ENCODE measurements at regions not wholly inside any gene's neighbourhood (a gene's known extent, or its start where the extent isn't known, plus 50 kb on each side); places are given as distances from the start of the nearest gene placed in this dataset.

- Histone ChIP-seq H3K4me3 (no peak overlapping the region), H3K4me1 (no peaks in the 10 kb centered on the region), H3K36me3 (ENCODE audit: insufficient read depth in 1 of 2, low read depth in 1 of 2) (no peaks in the 10 kb centered on the region), H3K27ac (no peak overlapping the region), H3K27me3 (ENCODE audit: insufficient read depth in 3 of 3, low read length in 2 of 3) (no peaks in the 10 kb centered on the region), H3K9me3 (no peaks in the 10 kb centered on the region)
- 17 to 26% (median 22%) methylated on average over 4 of the region's 4 CpGs for WGBS, 3 donors
- intact Hi-C loops (cut with DNase I): no loop called here
- TF ChIP-seq, protein P1, sequence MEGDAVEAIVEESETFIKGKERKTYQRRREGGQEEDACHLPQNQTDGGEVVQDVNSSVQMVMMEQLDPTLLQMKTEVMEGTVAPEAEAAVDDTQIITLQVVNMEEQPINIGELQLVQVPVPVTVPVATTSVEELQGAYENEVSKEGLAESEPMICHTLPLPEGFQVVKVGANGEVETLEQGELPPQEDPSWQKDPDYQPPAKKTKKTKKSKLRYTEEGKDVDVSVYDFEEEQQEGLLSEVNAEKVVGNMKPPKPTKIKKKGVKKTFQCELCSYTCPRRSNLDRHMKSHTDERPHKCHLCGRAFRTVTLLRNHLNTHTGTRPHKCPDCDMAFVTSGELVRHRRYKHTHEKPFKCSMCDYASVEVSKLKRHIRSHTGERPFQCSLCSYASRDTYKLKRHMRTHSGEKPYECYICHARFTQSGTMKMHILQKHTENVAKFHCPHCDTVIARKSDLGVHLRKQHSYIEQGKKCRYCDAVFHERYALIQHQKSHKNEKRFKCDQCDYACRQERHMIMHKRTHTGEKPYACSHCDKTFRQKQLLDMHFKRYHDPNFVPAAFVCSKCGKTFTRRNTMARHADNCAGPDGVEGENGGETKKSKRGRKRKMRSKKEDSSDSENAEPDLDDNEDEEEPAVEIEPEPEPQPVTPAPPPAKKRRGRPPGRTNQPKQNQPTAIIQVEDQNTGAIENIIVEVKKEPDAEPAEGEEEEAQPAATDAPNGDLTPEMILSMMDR (IDR thresholded peaks at IDR 0.05): no peak
- DNase-seq (no peak), ATAC-seq (peak in 1 of 4 donors; percentile 73)
Measured at GRCh38 chr3:75260-75659, 121.3 kb upstream of the CHL1 start.

- Histone ChIP-seq H3K4me3 (no peak overlapping the region), H3K9me3 (no peaks in the 10 kb centered on the region), H3K27me3 (ENCODE audit: insufficient read depth in 3 of 3, low read length in 2 of 3) (no peaks in the 10 kb centered on the region), H3K27ac (no peak overlapping the region), H3K36me3 (ENCODE audit: insufficient read depth in 1 of 2, low read depth in 1 of 2) (no peaks in the 10 kb centered on the region), H3K4me1 (no peaks in the 10 kb centered on the region)
- whole genome bisulfite sequencing, 3 donors: 73 to 83% (median 82%) methylated on average over 2 of the region's 2 CpGs
- no peak for ATAC-seq
- DNase-seq: no peak
- TF ChIP-seq, protein P1 (IDR thresholded peaks at IDR 0.05): no peak
- intact Hi-C loops (cut with DNase I): no loop called here
Measured at GRCh38 chr3:79542-79941, 117.0 kb upstream of the CHL1 start.

GRCh38 chr3:82508-82907 lies 114.1 kb upstream of the CHL1 start:
- TF ChIP-seq, protein P1 (IDR thresholded peaks at IDR 0.05): no peak
- no peaks in the 10 kb centered on the region for H3K27me3 ChIP-seq (ENCODE audit: insufficient read depth in 3 of 3, low read length in 2 of 3)
- 74 to 78% (median 75%) methylated on average over 2 of the region's 2 CpGs for WGBS, 3 donors
- H3K27ac ChIP-seq: no peak overlapping the region
- no peaks in the 10 kb centered on the region for H3K4me1 ChIP-seq
- DNase-seq: no peak
- H3K9me3 ChIP-seq: no peaks in the 10 kb centered on the region
- ATAC-seq: no peak
- no peaks in the 10 kb centered on the region for H3K36me3 ChIP-seq (ENCODE audit: insufficient read depth in 1 of 2, low read depth in 1 of 2)
- intact Hi-C loops (cut with DNase I): no loop called here
- no peak overlapping the region for H3K4me3 ChIP-seq

- 57 to 72% (median 68%) methylated on average over 2 of the region's 2 CpGs for WGBS, 3 donors
Measured at GRCh38 chr3:83096-83495, 113.5 kb upstream of the CHL1 start.

DNA sequence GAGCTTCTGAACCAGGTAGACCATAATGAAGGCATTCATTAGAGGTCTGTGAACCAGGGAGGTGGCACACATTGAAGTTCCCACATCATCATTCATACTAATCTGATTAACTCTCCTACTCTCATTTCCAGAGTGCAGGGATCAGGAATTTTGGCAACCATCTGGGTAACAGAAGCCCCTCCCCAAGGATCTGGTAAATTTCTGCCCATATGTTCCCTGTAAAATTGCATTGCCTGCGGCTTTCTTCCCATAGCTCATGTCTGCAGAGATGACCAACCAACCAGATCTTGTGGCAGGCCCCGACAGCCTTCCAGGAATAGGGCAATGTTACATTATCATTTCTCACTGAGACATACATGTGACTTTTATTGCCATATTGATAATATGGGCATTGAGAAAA lies 111.4 kb upstream of the CHL1 start:
- WGBS, 3 donors: 71 to 75% (median 73%) methylated on average over 2 of the region's 2 CpGs
- H3K27me3 ChIP-seq (ENCODE audit: insufficient read depth in 3 of 3, low read length in 2 of 3): no peaks in the 10 kb centered on the region
- intact Hi-C loops (cut with DNase I): no loop called here
- TF ChIP-seq, protein P1 (IDR thresholded peaks at IDR 0.05): no peak
- DNase-seq: no peak
- H3K27ac ChIP-seq: no peak overlapping the region
- H3K9me3 ChIP-seq: no peaks in the 10 kb centered on the region
- H3K4me3 ChIP-seq: no peak overlapping the region
- ATAC-seq: no peak
- no peaks in the 10 kb centered on the region for H3K36me3 ChIP-seq (ENCODE audit: insufficient read depth in 1 of 2, low read depth in 1 of 2)
- H3K4me1 ChIP-seq: no peaks in the 10 kb centered on the region

More at GRCh38 chr3:83096-83495, 113.5 kb upstream of the CHL1 start:
- H3K27me3 ChIP-seq (ENCODE audit: insufficient read depth in 3 of 3, low read length in 2 of 3): no peaks in the 10 kb centered on the region
- no peaks in the 10 kb centered on the region for H3K9me3 ChIP-seq
- TF ChIP-seq, protein P1 (IDR thresholded peaks at IDR 0.05): no peak
- no peak overlapping the region for H3K27ac ChIP-seq
- H3K36me3 ChIP-seq (ENCODE audit: insufficient read depth in 1 of 2, low read depth in 1 of 2): no peaks in the 10 kb centered on the region
- intact Hi-C loops (cut with DNase I): no loop called here
- ATAC-seq (no peak), DNase-seq (no peak)
- no peak overlapping the region for H3K4me3 ChIP-seq
- H3K4me1 ChIP-seq: no peaks in the 10 kb centered on the region
